ENCODE measurements at regions not wholly inside any gene's neighbourhood (a gene's known extent, or its start where the extent isn't known, plus 50 kb on each side); places are given as distances from the start of the nearest gene placed in this dataset.

DNA sequence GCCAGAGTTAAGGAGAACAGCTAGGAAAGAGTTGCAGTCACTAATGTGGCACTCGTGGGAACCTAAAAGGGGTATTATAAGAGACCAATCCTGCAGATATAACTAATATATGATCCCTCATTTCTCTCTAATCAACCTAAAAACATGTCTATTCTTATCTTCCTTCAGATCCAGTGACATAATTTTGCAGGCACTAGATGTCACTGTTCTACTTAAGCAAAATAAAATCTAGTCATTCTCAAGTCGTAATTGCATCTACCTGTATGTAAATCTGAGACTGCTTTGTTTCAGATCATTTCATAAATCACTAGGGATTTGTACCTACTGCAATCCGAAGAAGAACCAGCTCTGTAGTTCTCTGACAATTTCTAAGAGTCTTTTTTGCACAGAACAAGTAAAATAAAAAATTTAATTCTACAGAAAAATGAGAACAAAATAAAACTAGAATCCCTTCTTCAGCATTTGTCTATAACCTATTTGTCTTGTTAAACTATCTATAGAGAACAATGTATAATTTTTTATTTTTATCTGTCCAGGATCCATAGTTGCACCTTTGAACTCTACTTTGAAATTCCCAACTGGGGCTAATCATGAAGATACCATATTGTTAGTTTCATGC lies 56.5 kb upstream of the ERBB4 start:
- peak in 1 of 2 experiments; percentile 32 for DNase-seq (ENCODE audit: low read depth in 1 of 2, low spot score in 1 of 2)
- in situ Hi-C loops (cut with HindIII; ENCODE audit: low pct_unique_long_range_greater_than_20kb, low sequenced_read_pairs) = no loop called here
- TF ChIP-seq JUND (IDR thresholded peaks at IDR 0.05; ENCODE audit: low read depth) = no peak

GRCh38 chr2:212592695-212593094 lies 54.1 kb upstream of the ERBB4 start:
- in situ Hi-C loops (cut with HindIII; ENCODE audit: low pct_unique_long_range_greater_than_20kb, low sequenced_read_pairs) = no loop called here
- TF ChIP-seq JUND (IDR thresholded peaks at IDR 0.05; ENCODE audit: low read depth) = no peak
- no peak for DNase-seq (ENCODE audit: low read depth in 1 of 2, low spot score in 1 of 2)

Measured in T47D (cell line).